GM21723 (cell line): ENCODE measurements at regions not wholly inside any gene's neighbourhood (a gene's known extent, or its start where the extent isn't known, plus 50 kb on each side); places are given as distances from the start of the nearest gene placed in this dataset.
"Not testable (repeated sequence)": the region's sequence is repeated elsewhere in the genome, so short reads cannot be mapped to it uniquely, and the experiment has no call there.

ENCODE experiments used
- ATAC-seq: cut with Tn5 transposase; IDR thresholded peaks from one replicate; pipeline ENCODE4 v1.9.1; 2021; ENCODE audit warnings: mild to moderate bottlenecking, moderate library complexity; ENCODE audit not compliant: unreplicated experiment

DNA sequence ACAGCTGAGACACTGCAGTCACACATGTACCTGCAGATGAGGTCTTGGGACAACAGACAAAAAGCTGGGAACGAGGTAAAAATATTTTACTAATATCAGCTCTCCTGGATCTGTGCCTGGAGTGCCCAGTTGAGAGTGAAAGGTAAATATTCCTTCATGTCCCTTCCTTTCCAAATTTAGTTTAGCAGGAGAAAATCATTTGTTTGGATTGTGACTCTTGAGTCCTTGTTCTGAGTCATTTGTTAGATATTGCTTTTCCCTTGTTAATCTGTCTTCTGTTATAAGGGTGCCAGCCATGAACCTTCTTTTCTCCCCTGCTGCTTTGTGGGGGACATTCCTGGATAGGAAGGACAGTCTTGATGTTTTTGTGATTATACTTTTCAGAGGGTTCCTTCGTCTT is 329.2 kb downstream of the DSC3 start:
- ATAC-seq = no peak

DNA sequence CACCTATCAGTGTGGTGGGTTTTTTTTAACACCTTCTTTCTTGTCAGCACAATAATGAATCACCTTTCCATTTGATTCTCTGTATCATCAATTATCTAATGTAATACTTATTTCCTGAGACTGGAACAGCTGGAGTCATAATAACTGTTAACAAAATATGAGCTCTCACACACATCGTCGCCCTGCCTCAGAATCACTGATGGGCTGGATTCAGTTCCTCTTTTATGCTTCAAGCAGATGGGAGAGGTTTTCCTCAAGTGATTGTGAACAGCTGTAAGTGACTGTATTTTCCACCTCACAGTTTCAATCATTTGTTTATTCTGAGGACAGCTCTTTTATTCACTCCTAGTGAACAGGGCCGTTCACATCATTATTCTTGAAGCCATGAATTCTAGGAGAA is 330.2 kb downstream of the DSC3 start:
- no peak for ATAC-seq

DNA sequence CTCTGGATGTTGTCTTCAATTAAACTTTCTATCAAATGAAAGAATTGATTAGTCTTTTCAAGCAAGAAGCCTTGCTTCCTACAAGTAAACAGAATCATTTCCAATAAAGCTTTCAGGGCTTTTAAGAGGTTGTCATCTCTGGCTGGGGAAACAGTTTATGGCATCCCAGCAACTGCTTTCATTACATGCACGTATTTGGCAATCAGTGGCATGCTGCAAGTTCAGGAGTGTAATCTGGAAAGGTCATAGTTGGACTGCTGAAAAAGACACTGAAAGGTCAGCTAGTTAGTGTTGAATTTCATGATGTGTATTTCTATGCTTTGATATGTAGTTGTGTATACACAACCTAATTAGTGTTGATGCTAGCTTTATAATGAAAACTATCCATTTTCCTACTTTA is 332.9 kb downstream of the DSC3 start:
- no peak for ATAC-seq

DNA sequence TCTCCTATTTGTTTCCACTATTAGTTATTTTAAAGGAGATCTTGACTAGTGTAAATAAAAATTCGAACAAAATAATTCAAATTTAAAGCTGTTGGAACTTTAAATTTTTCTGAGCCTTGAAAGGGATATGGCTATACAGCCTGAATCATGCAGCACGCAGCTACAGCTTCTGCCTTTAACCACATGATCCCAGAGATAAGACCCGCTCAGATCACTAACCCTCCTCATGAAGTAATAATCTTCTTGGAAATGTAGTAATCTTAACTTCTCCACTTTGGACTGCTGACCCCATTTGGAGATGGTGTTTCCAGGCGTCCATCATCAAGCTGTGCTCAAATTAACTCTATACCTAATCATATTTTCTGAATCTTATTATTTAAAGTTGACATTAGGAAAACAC is 336.6 kb downstream of the DSC3 start:
- no peak for ATAC-seq

GRCh38 chr18:30698571-30698970 is 344.0 kb downstream of the DSC3 start:
- ATAC-seq = no peak

- ATAC-seq = no peak
Measured at GRCh38 chr18:30696201-30696600, 346.3 kb downstream of the DSC3 start.

DNA sequence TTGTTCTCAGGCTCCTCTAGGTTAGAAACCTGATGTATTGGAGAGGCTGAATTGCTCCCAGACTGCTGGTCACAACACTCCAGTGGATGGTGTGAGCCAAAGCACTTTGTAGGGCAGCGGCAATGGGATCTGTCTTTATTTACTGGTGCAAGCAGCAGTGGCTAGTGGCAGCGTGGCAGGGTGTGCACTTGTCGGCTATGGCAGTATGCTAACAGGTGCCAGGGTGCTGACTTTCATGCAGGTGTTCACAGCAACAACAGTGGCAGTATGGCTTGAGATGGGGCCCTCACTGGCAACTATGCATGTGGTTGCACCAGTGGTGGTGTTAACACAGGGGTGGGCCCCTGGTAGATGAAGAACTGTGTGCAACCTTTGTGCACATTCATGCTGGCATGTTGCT is 347.8 kb downstream of the DSC3 start:
- ATAC-seq = no peak

DNA sequence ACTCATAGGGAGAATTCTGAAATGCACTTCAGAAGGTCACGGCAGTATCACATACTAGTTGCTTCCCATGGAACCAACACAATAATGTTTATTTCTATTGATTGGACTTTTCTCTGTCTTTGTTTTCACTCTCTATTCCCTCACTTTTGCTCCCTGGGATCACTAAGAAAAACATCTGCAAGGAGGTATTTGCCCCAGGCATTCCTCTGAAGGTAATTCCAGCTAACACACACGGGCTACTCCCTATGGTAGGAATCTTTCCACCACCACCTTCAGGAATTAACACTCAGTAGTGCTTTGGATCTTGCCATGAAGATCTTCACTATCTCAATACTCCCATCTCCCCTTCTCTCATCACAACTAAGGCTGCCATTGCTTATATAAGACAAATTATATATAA is 353.3 kb downstream of the DSC3 start:
- ATAC-seq = no peak

GRCh38 chr18:30687501-30687900 is 355.0 kb downstream of the DSC3 start:
- ATAC-seq = no peak

GRCh38 chr18:30684825-30685481 is 357.6 kb downstream of the DSC3 start:
- ATAC-seq = no peak

GRCh38 chr18:30683836-30684235 is 358.7 kb downstream of the DSC3 start:
- no peak for ATAC-seq

DNA sequence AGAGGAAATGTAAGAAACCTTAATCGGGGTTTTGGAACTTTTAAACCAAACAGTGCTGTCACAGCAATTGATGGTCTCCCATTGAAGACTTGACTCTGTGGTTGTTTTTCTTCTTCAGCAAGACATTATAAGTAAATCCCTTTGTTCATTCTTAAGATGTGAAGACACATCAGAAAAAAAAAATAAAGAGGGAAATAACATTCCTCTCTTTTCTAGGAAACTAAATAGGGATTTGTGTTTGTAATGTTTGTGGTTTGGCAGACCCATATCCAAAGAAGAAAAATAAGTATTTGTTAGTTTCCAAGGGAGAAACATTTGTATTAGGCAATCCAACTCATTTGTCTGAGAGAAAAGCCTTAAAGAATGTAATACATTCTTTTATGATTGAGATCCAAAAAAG is 359.9 kb downstream of the DSC3 start:
- no peak for ATAC-seq

GRCh38 chr18:30679285-30679930 is 363.1 kb downstream of the DSC3 start:
- ATAC-seq = no peak

DNA sequence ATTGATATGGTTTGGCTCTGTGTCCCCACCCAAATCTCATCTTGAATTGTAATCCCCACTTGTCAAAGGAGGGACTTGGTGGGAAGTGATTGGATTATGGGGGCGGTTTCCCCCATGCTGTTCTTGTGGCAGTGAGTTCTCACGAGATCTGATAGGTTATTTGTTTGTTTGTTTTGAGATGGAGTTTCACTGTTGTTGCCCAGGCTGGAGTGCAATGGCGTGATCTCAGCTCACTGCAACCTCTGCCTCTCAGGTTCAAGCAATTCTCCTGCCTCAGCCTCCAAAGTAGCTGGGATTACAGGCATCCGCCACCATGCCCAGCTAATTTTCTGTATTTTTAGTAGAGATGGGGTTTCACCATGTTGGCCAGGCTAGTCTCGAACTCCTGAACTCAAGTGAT is 364.7 kb downstream of the DSC3 start:
- not testable (repeated sequence) for ATAC-seq

- no peak for ATAC-seq
Measured at GRCh38 chr18:30676053-30676480, 366.5 kb downstream of the DSC3 start.

DNA sequence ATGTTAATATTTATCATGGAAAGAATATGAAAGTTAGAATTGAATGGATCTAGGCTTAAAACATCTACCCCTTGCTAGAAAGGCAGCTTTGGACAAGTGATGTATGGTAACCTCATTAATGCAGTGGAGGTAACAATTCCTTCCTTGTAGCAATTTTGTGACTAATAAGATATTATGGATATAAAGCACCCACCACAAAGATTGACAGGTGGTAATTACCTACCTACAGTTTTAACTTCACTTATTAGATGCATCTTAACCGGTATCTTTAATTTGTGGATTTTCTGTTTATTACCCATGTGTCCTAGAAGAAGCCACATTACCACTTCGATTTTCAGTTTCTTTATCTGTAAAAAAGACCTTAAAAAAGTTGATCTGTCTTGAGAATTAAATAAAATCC is 367.0 kb downstream of the DSC3 start:
- ATAC-seq = no peak

- ATAC-seq = no peak
Measured at GRCh38 chr18:30675072-30675471, 367.5 kb downstream of the DSC3 start.

DNA sequence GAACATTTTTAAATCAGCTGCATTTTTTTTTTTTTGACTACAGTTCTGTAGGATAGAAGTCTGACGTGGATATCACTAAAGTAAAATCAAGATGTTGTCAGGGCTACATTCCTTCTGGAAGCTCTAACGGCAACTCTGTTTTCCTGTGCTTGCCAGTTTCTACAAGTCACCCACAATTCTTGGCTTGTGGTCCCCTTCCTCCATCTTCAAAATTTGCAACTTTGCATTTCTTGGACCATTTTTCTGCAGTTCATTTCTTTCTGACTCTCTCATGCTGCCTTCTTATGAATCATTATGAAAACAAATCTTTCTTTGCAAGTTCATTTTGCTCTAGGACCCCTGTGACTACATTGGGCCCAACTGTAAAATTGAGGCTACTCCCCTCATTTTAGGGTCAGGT is 367.9 kb downstream of the DSC3 start:
- ATAC-seq = no peak

GRCh38 chr18:30672439-30672838 is 370.1 kb downstream of the DSC3 start:
- ATAC-seq = not testable (repeated sequence)

DNA sequence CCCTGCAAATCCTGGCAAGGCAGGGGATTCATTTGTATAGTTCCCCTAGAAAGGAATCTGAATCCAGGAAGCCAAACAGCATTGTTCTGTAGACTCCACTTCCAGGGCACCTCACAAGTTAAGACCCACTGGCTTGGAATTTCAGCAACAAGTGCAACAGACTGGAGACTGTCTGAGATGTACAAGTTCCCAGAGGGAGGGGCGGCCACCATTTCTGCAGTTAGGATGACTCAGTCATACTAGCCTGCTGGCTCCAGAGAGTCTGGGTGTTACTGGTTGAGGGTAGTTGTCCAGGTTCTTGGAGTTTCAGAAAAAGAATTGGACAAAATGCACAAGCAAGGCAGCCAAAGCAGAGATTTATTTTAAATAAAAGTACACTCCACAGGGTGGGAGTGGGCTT is 384.2 kb downstream of the DSC3 start:
- no peak for ATAC-seq

GRCh38 chr18:30652387-30652786 is 390.2 kb downstream of the DSC3 start:
- ATAC-seq = no peak

DNA sequence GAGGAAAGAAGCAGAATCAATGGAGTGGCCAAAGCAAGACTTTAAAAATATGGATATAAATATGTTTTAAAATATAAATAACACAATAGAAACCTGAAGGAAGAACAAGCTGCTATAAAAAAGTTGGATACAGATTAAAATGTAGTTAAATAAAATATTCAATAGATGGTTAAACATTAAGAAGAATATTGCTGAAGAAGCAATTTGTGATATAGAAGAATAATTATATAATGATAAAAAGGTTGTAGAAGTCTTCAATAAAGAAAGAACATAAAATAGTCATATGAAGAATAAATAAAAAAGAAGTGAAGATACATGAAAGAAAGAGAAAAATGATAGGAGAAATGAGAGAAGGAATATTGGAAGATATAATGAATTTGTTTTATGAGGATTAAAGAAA is 392.0 kb downstream of the DSC3 start:
- ATAC-seq = no peak

GRCh38 chr18:30644158-30644557 is 398.4 kb downstream of the DSC3 start:
- no peak for ATAC-seq
